ENCODE measurements at regions not wholly inside any gene's neighbourhood (a gene's known extent, or its start where the extent isn't known, plus 50 kb on each side); places are given as distances from the start of the nearest gene placed in this dataset.

GRCh38 chr6:44002593-44003344 is 124.5 kb downstream of the MRPL14 start:
- TF ChIP-seq CTCF (CRISPR knock-in tag; IDR thresholded peaks at IDR 0.05) (no peak), SMC3 (IDR thresholded peaks at IDR 0.05; ENCODE audit: low read length) (no peak), ZNF331 (CRISPR knock-in tag; IDR thresholded peaks at IDR 0.05) (no peak), FOXM1 (CRISPR knock-in tag; IDR thresholded peaks at IDR 0.05) (no peak), ZNF674 (CRISPR knock-in tag; IDR thresholded peaks at IDR 0.05; ENCODE audit: low read depth) (no peak), KDM1A (CRISPR knock-in tag; IDR thresholded peaks at IDR 0.05) (no peak), CHD4 (IDR thresholded peaks at IDR 0.05; ENCODE audit: borderline replicate concordance, low read length) (no peak), TARDBP (CRISPR knock-in tag; IDR thresholded peaks at IDR 0.05) (no peak), TP53 (CRISPR knock-in tag; conservative IDR thresholded peaks at IDR 0.05) (no peak), STAG1 (CRISPR knock-in tag; IDR thresholded peaks at IDR 0.05) (no peak), RELA (CRISPR knock-in tag; IDR thresholded peaks at IDR 0.05) (no peak)
- TF ChIP-seq, protein P1, sequence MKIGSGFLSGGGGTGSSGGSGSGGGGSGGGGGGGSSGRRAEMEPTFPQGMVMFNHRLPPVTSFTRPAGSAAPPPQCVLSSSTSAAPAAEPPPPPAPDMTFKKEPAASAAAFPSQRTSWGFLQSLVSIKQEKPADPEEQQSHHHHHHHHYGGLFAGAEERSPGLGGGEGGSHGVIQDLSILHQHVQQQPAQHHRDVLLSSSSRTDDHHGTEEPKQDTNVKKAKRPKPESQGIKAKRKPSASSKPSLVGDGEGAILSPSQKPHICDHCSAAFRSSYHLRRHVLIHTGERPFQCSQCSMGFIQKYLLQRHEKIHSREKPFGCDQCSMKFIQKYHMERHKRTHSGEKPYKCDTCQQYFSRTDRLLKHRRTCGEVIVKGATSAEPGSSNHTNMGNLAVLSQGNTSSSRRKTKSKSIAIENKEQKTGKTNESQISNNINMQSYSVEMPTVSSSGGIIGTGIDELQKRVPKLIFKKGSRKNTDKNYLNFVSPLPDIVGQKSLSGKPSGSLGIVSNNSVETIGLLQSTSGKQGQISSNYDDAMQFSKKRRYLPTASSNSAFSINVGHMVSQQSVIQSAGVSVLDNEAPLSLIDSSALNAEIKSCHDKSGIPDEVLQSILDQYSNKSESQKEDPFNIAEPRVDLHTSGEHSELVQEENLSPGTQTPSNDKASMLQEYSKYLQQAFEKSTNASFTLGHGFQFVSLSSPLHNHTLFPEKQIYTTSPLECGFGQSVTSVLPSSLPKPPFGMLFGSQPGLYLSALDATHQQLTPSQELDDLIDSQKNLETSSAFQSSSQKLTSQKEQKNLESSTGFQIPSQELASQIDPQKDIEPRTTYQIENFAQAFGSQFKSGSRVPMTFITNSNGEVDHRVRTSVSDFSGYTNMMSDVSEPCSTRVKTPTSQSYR (CRISPR knock-in tag; IDR thresholded peaks at IDR 0.05; ENCODE audit: borderline replicate concordance), result no peak
- TF ChIP-seq, protein P2, sequence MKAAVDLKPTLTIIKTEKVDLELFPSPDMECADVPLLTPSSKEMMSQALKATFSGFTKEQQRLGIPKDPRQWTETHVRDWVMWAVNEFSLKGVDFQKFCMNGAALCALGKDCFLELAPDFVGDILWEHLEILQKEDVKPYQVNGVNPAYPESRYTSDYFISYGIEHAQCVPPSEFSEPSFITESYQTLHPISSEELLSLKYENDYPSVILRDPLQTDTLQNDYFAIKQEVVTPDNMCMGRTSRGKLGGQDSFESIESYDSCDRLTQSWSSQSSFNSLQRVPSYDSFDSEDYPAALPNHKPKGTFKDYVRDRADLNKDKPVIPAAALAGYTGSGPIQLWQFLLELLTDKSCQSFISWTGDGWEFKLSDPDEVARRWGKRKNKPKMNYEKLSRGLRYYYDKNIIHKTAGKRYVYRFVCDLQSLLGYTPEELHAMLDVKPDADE (CRISPR knock-in tag; IDR thresholded peaks at IDR 0.05), result no peak
